H9 (cell line): ENCODE measurements at regions not wholly inside any gene's neighbourhood (a gene's known extent, or its start where the extent isn't known, plus 50 kb on each side); places are given as distances from the start of the nearest gene placed in this dataset.

ENCODE experiments used
- DNase-seq: peaks from one replicate; pipeline ENCODE4 v3.0.0-alpha.2; 2017
- H2AFZ ChIP-seq: one replicate; pipeline ENCODE4 v1.6.1; 2013; ENCODE audit warnings: mild to moderate bottlenecking, low read length, control low read depth, moderate library complexity
- H2AK5ac ChIP-seq: 2 replicates; pipeline ENCODE4 v1.6.1; 2013; ENCODE audit warnings: low read length, control low read depth, mixed read lengths; ENCODE audit not compliant: insufficient read length
- H2BK120ac ChIP-seq: one replicate; pipeline ENCODE4 v1.6.1; 2013; ENCODE audit warnings: low read depth, mild to moderate bottlenecking, low read length, control low read depth, inconsistent platforms; ENCODE audit not compliant: poor library complexity, severe bottlenecking
- H2BK12ac ChIP-seq: 2 replicates; pipeline ENCODE4 v1.6.1; 2013; ENCODE audit warnings: low read length, control low read depth, mixed read lengths, low read depth; ENCODE audit not compliant: insufficient read length
- H2BK15ac ChIP-seq: 2 replicates; pipeline ENCODE4 v1.6.1; 2013; ENCODE audit warnings: low read depth, low read length, control low read depth
- H2BK20ac ChIP-seq: one replicate; pipeline ENCODE4 v1.6.1; 2013; ENCODE audit warnings: low read depth, mild to moderate bottlenecking, low read length, control low read depth, inconsistent platforms; ENCODE audit not compliant: poor library complexity, severe bottlenecking
- H2BK5ac ChIP-seq: 2 replicates; pipeline ENCODE4 v1.6.1; 2013; ENCODE audit warnings: low read length, control low read depth, mixed read lengths; ENCODE audit not compliant: insufficient read length
- H3K14ac ChIP-seq: 2 replicates; pipeline ENCODE4 v1.6.1; 2013; ENCODE audit warnings: low read length, control low read depth; ENCODE audit not compliant: insufficient read depth
- H3K18ac ChIP-seq: 2 replicates; pipeline ENCODE4 v1.6.1; 2013; ENCODE audit warnings: low read depth, mild to moderate bottlenecking, mixed read lengths, low read length, control low read depth; ENCODE audit not compliant: insufficient read length
- H3K23ac ChIP-seq: 2 replicates; pipeline ENCODE4 v1.6.1; 2013; ENCODE audit warnings: low read length, control low read depth, mixed read lengths, low read depth; ENCODE audit not compliant: insufficient read length
- H3K23me2 ChIP-seq: 2 replicates; pipeline ENCODE4 v1.6.1; 2013; ENCODE audit warnings: low read depth, mild to moderate bottlenecking, mixed read lengths, low read length, control low read depth; ENCODE audit not compliant: insufficient read length, poor library complexity, severe bottlenecking
- H3K27ac ChIP-seq: 2 replicates; pipeline ENCODE4 v1.5.1; 2013; ENCODE audit warnings: low read length, control low read depth, mixed read lengths, low read depth; ENCODE audit not compliant: insufficient read length
- H3K27me3 ChIP-seq: 2 replicates; pipeline ENCODE4 v1.6.1; 2013; ENCODE audit warnings: low read length, control low read depth, inconsistent platforms; ENCODE audit not compliant: insufficient read depth
- H3K4ac ChIP-seq: 2 replicates; pipeline ENCODE4 v1.6.1; 2013; ENCODE audit warnings: low read depth, mild to moderate bottlenecking, control low read depth, inconsistent platforms, low read length, moderate library complexity
- H3K4me1 ChIP-seq: 2 replicates; pipeline ENCODE4 v1.6.1; 2013; ENCODE audit warnings: low read length, control low read depth, inconsistent platforms; ENCODE audit not compliant: insufficient read depth
- H3K4me2 ChIP-seq: 2 replicates; pipeline ENCODE4 v1.6.1; 2013; ENCODE audit warnings: low read length, control low read depth, mixed read lengths; ENCODE audit not compliant: insufficient read length, insufficient read depth
- H3K56ac ChIP-seq: 2 replicates; pipeline ENCODE4 v1.6.1; 2013; ENCODE audit warnings: low read depth, mild to moderate bottlenecking, mixed read lengths, low read length, control low read depth; ENCODE audit not compliant: insufficient read length
- H3K79me1 ChIP-seq: 2 replicates; pipeline ENCODE4 v1.6.1; 2013; ENCODE audit warnings: low read depth, mild to moderate bottlenecking, moderate library complexity, low read length, control low read depth, inconsistent platforms; ENCODE audit not compliant: insufficient read depth, poor library complexity, severe bottlenecking
- H3K79me2 ChIP-seq: 2 replicates; pipeline ENCODE4 v1.6.1; 2013; ENCODE audit warnings: low read length, control low read depth, inconsistent platforms; ENCODE audit not compliant: insufficient read depth
- H3K9ac ChIP-seq: 2 replicates; pipeline ENCODE4 v1.6.1; 2013; ENCODE audit warnings: low read length, control low read depth, mixed read lengths; ENCODE audit not compliant: insufficient read length; ENCODE audit errors: extremely low read depth
- H3K9me3 ChIP-seq: one replicate; pipeline ENCODE4 v1.6.1; 2013; ENCODE audit warnings: low read depth, low read length, inconsistent platforms; ENCODE audit not compliant: control insufficient read depth
- H3T11ph ChIP-seq: one replicate; pipeline ENCODE4 v1.6.1; 2013; ENCODE audit warnings: mild to moderate bottlenecking, low read length, control low read depth, inconsistent platforms
- H4K20me1 ChIP-seq: one replicate; pipeline ENCODE4 v1.6.1; 2013; ENCODE audit not compliant: control insufficient read depth, insufficient read length, insufficient read depth
- H4K5ac ChIP-seq: 2 replicates; pipeline ENCODE4 v1.6.1; 2013; ENCODE audit warnings: low read depth, mild to moderate bottlenecking, mixed read lengths, low read length, control low read depth; ENCODE audit not compliant: insufficient read length
- H4K8ac ChIP-seq: replicated peaks from 2 replicates; pipeline ENCODE4 v1.6.1; 2013; ENCODE audit warnings: low read length, control low read depth, mixed read lengths, low read depth; ENCODE audit not compliant: insufficient read length
- H4K91ac ChIP-seq: 2 replicates; pipeline ENCODE4 v1.6.1; 2013; ENCODE audit warnings: low read depth, mild to moderate bottlenecking, moderate library complexity, mixed read lengths, low read length, control low read depth; ENCODE audit not compliant: insufficient read length
- H3K27ac Mint-ChIP-seq, 3 experiments: 2 replicates in 2 of 3; 3 replicates in 1 of 3; pipeline ENCODE4 v1.8.0; 2020 to 2021; ENCODE audit warnings: mixed read lengths in 3 of 3, mild to moderate bottlenecking in 1 of 3, moderate library complexity in 1 of 3
- H3K27me3 Mint-ChIP-seq: 2 replicates; pipeline ENCODE4 v1.8.0; 2021; ENCODE audit warnings: low read depth, mild to moderate bottlenecking, moderate library complexity, mixed read lengths
- H3K36me3 Mint-ChIP-seq, 3 experiments: 2 replicates in 2 of 3; 3 replicates in 1 of 3; pipeline ENCODE4 v1.8.0; 2020 to 2021; ENCODE audit warnings: low read depth in 3 of 3, mixed read lengths in 3 of 3; ENCODE audit not compliant: insufficient read depth in 1 of 3
- H3K4me1 Mint-ChIP-seq, 2 experiments: 2 replicates each; pipeline ENCODE4 v1.8.0; 2020; ENCODE audit warnings: mixed read lengths in 2 of 2
- H3K4me3 Mint-ChIP-seq, 2 experiments: 2 replicates in 1 of 2; 3 replicates in 1 of 2; pipeline ENCODE4 v1.8.0; 2020 to 2021; ENCODE audit warnings: mild to moderate bottlenecking in 2 of 2, mixed read lengths in 2 of 2, moderate library complexity in 1 of 2
- H3K9me3 Mint-ChIP-seq, 2 experiments: 2 replicates in 1 of 2; 3 replicates in 1 of 2; pipeline ENCODE4 v1.8.0; 2020; ENCODE audit warnings: mild to moderate bottlenecking in 2 of 2, mixed read lengths in 2 of 2, moderate library complexity in 1 of 2
- WGBS: extraction: QIAGEN DNeasy Blood & Tissue Kit; methylation state at CpG from one replicate; pipeline ENCODE4 v1.1.7; 2013; ENCODE audit warnings: missing lambda C conversion rate, low lambda C conversion rate, mixed read lengths; ENCODE audit not compliant: insufficient read length; ENCODE audit errors: extremely low coverage; 5-methylcytosine and 5-hydroxymethylcytosine counted together
- TF ChIP-seq, protein P1 (sequence below): fragments of 200-600 bp; sonication (generic); conservative IDR thresholded peaks from 3 replicates; pipeline ENCODE4 v1.8.0; 2021; ENCODE audit warnings: antibody characterized with exemption, mild to moderate bottlenecking

- no peak overlapping the region for H2BK5ac ChIP-seq
- peaks cover 4 to 6% (median 5%) of the 10 kb centered on the region in 3 experiments; a peak in 3 of 7 replicates for H3K36me3 Mint-ChIP-seq
- no peak overlapping the region for H2BK15ac ChIP-seq
- no peak overlapping the region for H3K4ac ChIP-seq
- peaks cover 11 to 13% of the 10 kb centered on the region in 2 experiments for H3K4me1 Mint-ChIP-seq
- H3K4me3 Mint-ChIP-seq = no peak overlapping the region; a peak in 1 of 5 replicates
- no peak overlapping the region for H3K14ac ChIP-seq
- no peak overlapping the region for H4K5ac ChIP-seq
- H3K79me2 ChIP-seq = no peaks in the 10 kb centered on the region
- TF ChIP-seq, protein P1, sequence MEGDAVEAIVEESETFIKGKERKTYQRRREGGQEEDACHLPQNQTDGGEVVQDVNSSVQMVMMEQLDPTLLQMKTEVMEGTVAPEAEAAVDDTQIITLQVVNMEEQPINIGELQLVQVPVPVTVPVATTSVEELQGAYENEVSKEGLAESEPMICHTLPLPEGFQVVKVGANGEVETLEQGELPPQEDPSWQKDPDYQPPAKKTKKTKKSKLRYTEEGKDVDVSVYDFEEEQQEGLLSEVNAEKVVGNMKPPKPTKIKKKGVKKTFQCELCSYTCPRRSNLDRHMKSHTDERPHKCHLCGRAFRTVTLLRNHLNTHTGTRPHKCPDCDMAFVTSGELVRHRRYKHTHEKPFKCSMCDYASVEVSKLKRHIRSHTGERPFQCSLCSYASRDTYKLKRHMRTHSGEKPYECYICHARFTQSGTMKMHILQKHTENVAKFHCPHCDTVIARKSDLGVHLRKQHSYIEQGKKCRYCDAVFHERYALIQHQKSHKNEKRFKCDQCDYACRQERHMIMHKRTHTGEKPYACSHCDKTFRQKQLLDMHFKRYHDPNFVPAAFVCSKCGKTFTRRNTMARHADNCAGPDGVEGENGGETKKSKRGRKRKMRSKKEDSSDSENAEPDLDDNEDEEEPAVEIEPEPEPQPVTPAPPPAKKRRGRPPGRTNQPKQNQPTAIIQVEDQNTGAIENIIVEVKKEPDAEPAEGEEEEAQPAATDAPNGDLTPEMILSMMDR = no peak
- H2BK12ac ChIP-seq = no peak overlapping the region
- H2BK20ac ChIP-seq = no peak overlapping the region
- no peak overlapping the region for H4K8ac ChIP-seq
- peaks cover 3 to 16% of the 10 kb centered on the region in 2 experiments; a peak in 4 of 5 replicates for H3K9me3 Mint-ChIP-seq
- H3K27ac Mint-ChIP-seq = no peak overlapping the region
- H3K18ac ChIP-seq = no peak overlapping the region
- H3K27me3 ChIP-seq = no peaks in the 10 kb centered on the region
- no peaks in the 10 kb centered on the region for H3K23me2 ChIP-seq
- H3K9ac ChIP-seq = no peak overlapping the region
- no CpG with 5 or more reads among the region's 5 CpGs for WGBS
- DNase-seq = no peak
- no peak overlapping the region for H3K56ac ChIP-seq
- H2BK120ac ChIP-seq = no peak overlapping the region
- no peak overlapping the region for H3K4me2 ChIP-seq
- no peak overlapping the region for H2AFZ ChIP-seq
- H3K23ac ChIP-seq = no peak overlapping the region
- H4K91ac ChIP-seq = no peak overlapping the region
- no peaks in the 10 kb centered on the region for H3K79me1 ChIP-seq
- no peak overlapping the region for H2AK5ac ChIP-seq
- H3K4me1 ChIP-seq = no peaks in the 10 kb centered on the region; the same call in 1 of the 2 replicates
- peaks cover 10% of the 10 kb centered on the region for H3K9me3 ChIP-seq
- H3K27ac ChIP-seq = no peak overlapping the region
- peaks cover 3% of the 10 kb centered on the region for H3K27me3 Mint-ChIP-seq
- no peaks in the 10 kb centered on the region for H4K20me1 ChIP-seq
- no peak overlapping the region for H3T11ph ChIP-seq
Measured at GRCh38 chr5:2532809-2533208, 218.7 kb downstream of the IRX2 start.
